ENCODE measurements at regions not wholly inside any gene's neighbourhood (a gene's known extent, or its start where the extent isn't known, plus 50 kb on each side); places are given as distances from the start of the nearest gene placed in this dataset.

DNA sequence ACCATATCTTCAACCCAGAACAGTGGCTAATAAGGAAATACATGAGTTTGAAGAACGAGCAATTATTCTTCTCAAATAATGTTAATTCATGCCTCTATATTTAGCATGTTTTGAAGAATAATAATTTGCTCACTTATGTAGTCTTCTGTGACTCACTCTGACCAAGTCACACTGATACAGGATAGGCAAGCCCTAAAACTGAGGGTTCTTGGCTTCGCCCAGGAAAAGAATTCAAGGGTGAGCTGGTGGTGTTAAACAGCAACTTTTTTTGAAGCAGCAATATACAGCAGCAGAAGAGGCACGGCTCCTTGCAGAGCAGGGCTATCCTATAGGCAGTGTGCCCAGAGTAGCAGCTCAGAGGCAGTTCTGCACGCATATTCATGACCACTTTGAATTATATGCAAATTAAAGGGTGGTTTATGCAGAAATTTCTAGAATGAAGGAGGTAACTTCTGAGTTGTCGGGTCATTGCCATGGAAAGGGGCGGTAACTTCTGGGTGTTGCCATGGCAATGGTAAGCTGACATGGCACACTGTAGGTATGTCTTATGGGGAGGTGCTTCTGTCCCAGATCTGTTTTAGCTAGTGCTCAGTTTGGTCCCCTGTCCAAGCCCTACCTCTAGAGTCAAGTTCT is 200.6 kb downstream of the RND3 start:
- no peak for DNase-seq (ENCODE audit: low read depth)
- TF ChIP-seq, protein P1, sequence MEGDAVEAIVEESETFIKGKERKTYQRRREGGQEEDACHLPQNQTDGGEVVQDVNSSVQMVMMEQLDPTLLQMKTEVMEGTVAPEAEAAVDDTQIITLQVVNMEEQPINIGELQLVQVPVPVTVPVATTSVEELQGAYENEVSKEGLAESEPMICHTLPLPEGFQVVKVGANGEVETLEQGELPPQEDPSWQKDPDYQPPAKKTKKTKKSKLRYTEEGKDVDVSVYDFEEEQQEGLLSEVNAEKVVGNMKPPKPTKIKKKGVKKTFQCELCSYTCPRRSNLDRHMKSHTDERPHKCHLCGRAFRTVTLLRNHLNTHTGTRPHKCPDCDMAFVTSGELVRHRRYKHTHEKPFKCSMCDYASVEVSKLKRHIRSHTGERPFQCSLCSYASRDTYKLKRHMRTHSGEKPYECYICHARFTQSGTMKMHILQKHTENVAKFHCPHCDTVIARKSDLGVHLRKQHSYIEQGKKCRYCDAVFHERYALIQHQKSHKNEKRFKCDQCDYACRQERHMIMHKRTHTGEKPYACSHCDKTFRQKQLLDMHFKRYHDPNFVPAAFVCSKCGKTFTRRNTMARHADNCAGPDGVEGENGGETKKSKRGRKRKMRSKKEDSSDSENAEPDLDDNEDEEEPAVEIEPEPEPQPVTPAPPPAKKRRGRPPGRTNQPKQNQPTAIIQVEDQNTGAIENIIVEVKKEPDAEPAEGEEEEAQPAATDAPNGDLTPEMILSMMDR (conservative IDR thresholded peaks at IDR 0.05; ENCODE audit: low read length) = no peak
- no peak overlapping the region for H3K4me3 ChIP-seq (ENCODE audit: low read length)

DNA sequence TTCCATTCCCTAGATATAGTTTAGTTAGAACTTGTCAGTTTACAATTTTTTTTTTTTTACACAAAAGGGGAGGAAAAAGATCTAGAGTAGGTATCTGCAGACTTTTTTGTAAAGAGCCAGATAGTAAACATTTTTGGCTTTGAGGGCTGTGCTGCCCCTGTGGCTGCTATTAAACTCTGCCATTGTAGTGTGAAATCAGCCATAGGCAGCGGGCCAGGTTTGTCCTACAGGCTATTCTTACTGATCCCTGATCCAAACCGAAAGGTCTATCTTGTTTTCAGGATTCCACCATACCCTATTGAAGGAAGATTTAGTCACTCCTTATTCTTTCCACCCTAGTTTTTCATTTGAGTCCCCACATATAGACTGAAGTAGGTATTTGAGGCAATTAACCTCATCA is 203.4 kb downstream of the RND3 start:
- DNase-seq (ENCODE audit: low read depth) = no peak
- H3K4me3 ChIP-seq (ENCODE audit: low read length) = no peak overlapping the region
- TF ChIP-seq, protein P1 (conservative IDR thresholded peaks at IDR 0.05; ENCODE audit: low read length) = no peak

DNA sequence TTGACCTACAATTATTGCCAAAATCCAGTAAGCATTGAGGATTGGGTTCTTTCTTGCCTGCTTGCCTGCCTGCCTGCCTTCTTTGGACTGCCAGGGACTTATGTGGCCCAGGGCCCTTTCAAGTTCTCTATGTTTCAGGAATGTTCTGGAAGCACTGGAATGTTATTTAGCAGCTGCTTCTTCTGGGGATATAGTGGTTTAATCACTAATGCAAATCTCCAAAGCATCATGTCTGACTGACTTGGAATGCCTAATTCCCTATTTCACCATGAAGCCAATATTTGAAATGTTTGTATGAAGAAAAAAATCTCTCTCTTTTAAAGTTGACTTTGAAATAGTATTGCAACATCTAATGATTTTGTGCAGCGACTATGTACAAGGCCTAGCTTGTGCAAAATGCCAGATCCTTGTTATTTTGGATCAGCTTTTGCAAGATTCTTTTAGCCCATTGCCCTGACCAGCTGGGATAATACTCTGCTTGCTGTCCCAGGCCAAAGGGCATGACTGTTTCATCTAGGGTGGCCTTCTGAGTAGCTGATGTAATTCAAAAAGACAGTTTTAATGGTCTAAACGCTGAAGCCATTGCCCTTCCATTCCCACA is 204.6 kb downstream of the RND3 start:
- peak; percentile 95 for DNase-seq (ENCODE audit: low read depth)
- TF ChIP-seq, protein P1 (conservative IDR thresholded peaks at IDR 0.05; ENCODE audit: low read length) = no peak
- H3K4me3 ChIP-seq (ENCODE audit: low read length) = no peak overlapping the region

DNA sequence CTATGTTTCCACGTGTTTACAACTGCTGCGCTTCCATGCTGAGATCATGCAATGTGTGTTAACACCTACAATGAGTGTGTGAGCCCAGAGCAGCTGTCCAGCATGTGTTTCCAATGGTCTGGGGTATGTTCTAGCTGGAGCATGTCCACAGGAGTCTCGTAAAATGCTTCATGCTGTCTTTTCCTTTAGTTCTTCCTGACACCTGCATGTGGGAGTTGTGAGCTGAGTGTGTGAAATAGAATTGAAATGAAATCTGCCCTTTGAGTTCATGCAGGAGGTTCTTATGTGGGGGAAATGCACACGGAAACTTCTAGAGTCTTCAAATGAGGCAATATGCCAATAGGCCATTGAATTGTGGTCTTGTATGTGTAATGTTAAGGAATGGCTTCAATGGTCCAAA is 205.1 kb downstream of the RND3 start:
- TF ChIP-seq, protein P1 (conservative IDR thresholded peaks at IDR 0.05; ENCODE audit: low read length) = no peak
- no peak overlapping the region for H3K4me3 ChIP-seq (ENCODE audit: low read length)
- DNase-seq (ENCODE audit: low read depth) = no peak

DNA sequence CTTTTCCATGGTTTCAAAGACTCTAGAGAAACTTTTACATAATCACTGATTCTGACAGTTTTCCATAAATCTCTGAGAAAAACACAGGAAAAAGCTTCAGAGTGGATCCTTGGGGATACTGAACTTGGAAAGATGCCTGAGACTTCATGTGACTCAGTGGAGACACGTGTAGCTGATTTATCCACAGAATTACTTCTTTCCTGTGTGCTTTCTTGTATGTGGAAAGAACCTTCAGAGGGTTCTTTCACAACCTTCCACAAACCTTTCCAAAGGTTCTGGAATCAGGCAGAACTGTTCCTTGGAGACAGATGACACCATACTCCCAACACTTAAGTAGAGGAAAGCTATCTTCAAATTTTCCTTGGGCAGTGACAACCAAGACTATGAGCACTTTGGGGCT is 207.2 kb downstream of the RND3 start:
- peak; percentile 96 for DNase-seq (ENCODE audit: low read depth)
- TF ChIP-seq, protein P1 (conservative IDR thresholded peaks at IDR 0.05; ENCODE audit: low read length) = no peak
- H3K4me3 ChIP-seq (ENCODE audit: low read length) = no peak overlapping the region

DNA sequence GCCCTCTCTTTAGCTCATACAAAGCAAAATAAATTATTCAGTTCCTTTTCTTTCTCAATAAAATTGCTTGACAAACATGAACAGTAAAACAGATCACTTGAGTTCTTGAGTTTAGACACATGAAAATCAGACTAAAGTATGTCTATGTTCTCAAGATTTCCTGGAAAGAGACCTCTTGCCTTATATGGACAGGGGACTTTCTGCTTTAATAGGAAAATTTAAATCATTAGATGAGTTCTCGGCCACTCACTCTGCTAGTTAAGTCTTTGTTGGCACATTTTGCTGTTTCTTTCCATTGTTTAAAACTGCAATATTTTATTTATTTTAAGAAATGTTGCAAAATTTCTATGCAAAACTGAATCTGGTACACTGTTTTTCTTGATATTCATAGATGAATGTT is 207.8 kb downstream of the RND3 start:
- TF ChIP-seq, protein P1 (conservative IDR thresholded peaks at IDR 0.05; ENCODE audit: low read length) = no peak
- DNase-seq (ENCODE audit: low read depth) = no peak
- H3K4me3 ChIP-seq (ENCODE audit: low read length) = no peak overlapping the region

DNA sequence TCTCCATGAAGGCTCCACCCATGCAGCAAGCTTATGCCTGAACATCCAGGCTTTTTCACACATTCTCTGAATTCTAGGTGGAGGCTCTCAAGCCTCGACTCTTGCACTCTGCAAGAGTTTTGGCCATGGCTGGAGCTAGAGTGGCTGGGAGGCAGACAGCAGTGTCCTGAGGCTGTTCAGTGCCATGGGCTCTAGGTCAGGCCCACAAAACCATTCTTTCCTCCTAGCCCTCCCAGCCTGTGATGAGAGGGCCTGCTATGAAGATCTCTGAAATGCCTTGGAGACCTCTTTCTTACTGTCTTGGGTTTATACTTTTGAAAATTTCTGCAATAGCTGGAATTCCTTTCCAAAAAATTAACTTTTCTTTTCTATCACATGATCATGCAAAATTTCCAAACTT is 210.7 kb downstream of the RND3 start:
- no peak overlapping the region for H3K4me3 ChIP-seq (ENCODE audit: low read length)
- TF ChIP-seq, protein P1 (conservative IDR thresholded peaks at IDR 0.05; ENCODE audit: low read length) = no peak
- DNase-seq (ENCODE audit: low read depth) = no peak

Data from AG10803 (cell line).